Left ventricle myocardium inferior (tissue), 1 donor: ENCODE measurements at regions not wholly inside any gene's neighbourhood (a gene's known extent, or its start where the extent isn't known, plus 50 kb on each side); places are given as distances from the start of the nearest gene placed in this dataset.
A peak's percentile ranks its signal among the peaks of the same experiment; 100 is the strongest.

Experiments used
- DNase-seq: peaks from one replicate; pipeline ENCODE4 v3.0.0-alpha.2; 2020
- H3K27ac ChIP-seq: fragments of 200-600 bp; replicated peaks from 2 replicates; pipeline ENCODE4 v1.8.0; 2021
- H3K27me3 ChIP-seq: fragments of 200-600 bp; 2 replicates; pipeline ENCODE4 v1.8.0; 2021; ENCODE audit warnings: low read depth
- H3K36me3 ChIP-seq: fragments of 200-600 bp; 2 replicates; pipeline ENCODE4 v1.8.0; 2021
- H3K4me1 ChIP-seq: fragments of 200-600 bp; 2 replicates; pipeline ENCODE4 v1.8.0; 2021
- H3K4me3 ChIP-seq: fragments of 200-600 bp; 2 replicates; pipeline ENCODE4 v1.8.0; 2021; ENCODE audit warnings: mild to moderate bottlenecking, moderate library complexity
- H3K9me3 ChIP-seq: fragments of 200-600 bp; replicated peaks from 2 replicates; pipeline ENCODE4 v1.8.0; 2021
- CTCF ChIP-seq: fragments of 200-600 bp; IDR thresholded peaks from 2 replicates; pipeline ENCODE4 v1.8.0; 2021; ENCODE audit warnings: antibody characterized with exemption, mild to moderate bottlenecking, borderline replicate concordance
- intact Hi-C: fragments of 100-400 bp; cut with micrococcal nuclease; formaldehyde crosslinking; loops from one replicate; pipeline ENCODE4 v1.11.0; 2022
- donor health status: DM: no; HTN: yes; CAD: no; lungs with severe emphysema.

GRCh38 chr20:33914919-33915318 is 78.8 kb upstream of the RALY start:
- no peak for DNase-seq
- no peak overlapping the region for H3K4me3 ChIP-seq
- intact Hi-C loops: no loop called here

DNA sequence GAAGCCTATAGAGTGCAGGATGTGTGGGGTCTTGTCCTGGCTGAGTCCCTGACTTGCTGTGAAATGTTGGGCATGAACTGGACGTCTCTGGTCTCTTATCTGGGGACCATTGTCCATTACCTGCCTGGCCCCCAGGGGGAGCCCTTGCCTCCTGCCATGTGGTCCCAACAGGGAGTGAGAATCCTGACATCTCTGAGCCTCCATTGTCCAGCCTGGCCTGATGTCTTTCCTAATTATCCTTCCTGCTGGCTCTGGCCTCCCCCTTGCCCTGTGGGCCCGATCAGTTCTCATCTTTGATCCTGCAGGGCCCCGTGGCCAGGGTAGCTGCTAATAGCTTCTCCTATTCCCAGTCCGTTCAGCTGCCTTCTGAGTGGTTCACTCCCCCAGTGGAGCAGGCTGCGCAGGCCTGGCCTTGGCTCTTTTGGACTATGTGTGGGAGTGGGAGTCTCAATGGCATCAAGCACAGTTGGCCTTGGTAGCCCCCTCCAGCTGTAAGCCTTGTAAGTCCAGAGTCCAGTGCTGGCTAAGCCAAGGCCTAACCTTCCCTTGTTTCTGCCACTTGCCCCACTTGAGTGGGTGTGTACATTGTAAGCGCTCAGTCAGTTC is 77.9 kb upstream of the RALY start:
- no peaks in the 10 kb centered on the region for H3K4me1 ChIP-seq
- H3K27ac ChIP-seq: no peak overlapping the region
- intact Hi-C loops: no loop called here
- no peaks in the 10 kb centered on the region for H3K9me3 ChIP-seq
- H3K27me3 ChIP-seq: no peaks in the 10 kb centered on the region
- DNase-seq: peak; percentile 18
- H3K4me3 ChIP-seq: no peak overlapping the region
- TF ChIP-seq CTCF: peak; percentile 55
- no peaks in the 10 kb centered on the region for H3K36me3 ChIP-seq

More at GRCh38 chr20:33914919-33915318, 78.8 kb upstream of the RALY start:
- no peak for TF ChIP-seq CTCF
- Histone ChIP-seq H3K4me1 (peaks cover 6% of the 10 kb centered on the region), H3K27me3 (no peaks in the 10 kb centered on the region), H3K9me3 (no peaks in the 10 kb centered on the region), H3K36me3 (no peaks in the 10 kb centered on the region), H3K27ac (no peak overlapping the region)

DNA sequence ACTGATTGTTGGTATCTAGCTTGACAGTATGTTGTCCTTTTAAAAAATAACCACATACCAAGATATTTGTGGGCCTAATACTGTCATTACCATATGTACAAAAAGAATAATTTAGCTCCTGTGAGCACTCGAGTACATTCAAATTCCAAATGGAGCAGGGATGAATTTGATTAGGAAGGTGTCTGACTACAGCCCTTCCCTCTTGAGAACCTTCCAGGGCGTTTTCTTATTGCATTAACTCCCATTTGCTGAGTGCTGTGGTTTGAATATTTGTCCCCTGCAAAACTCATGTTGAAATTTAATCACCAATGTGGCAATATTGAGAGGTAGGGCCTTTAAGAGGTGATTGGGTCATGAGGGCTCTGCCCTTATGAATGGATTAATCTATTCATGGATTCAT is 76.9 kb upstream of the RALY start:
- H3K27ac ChIP-seq: no peak overlapping the region
- H3K36me3 ChIP-seq: no peaks in the 10 kb centered on the region
- no peaks in the 10 kb centered on the region for H3K9me3 ChIP-seq
- no peak for TF ChIP-seq CTCF
- no peaks in the 10 kb centered on the region for H3K4me1 ChIP-seq
- DNase-seq: no peak
- no peaks in the 10 kb centered on the region for H3K27me3 ChIP-seq
- H3K4me3 ChIP-seq: no peak overlapping the region
- intact Hi-C loops: no loop called here

DNA sequence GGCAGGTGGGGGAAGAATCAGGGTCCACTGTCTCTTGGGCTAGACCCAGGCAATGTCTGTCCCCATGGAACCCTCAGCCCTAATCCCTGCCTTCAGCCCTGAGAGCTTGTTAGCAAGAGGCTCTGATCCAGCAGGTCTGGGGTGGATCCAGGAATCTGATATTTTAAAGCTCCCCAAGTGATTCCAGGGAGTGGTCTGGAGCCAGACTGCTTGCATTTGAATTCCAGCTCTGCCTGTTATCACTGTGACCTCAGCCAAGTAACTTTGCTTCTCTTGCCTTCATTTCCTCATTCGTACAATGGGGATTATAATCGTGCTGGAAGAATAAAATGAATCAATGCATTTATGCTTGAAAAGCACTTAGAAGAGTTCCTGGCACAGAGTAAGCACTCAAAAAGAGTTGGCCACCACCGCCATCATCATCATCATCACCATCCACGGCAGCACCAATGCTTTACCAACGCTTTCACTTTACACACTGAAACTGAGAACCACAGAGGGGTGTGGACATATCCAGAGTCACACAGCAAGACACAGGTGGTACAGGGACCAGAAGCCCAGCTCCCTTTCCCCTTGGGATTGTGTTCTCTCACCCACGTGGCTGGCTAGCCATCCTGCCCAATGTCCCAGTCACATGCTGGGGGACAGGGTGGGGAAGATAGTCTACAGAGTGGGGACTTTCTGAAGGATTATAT is 75.7 kb upstream of the RALY start:
- Histone ChIP-seq H3K36me3 (no peaks in the 10 kb centered on the region), H3K9me3 (no peaks in the 10 kb centered on the region), H3K4me3 (no peak overlapping the region), H3K27me3 (no peaks in the 10 kb centered on the region), H3K4me1 (no peaks in the 10 kb centered on the region), H3K27ac (no peak overlapping the region)
- TF ChIP-seq CTCF: no peak
- no peak for DNase-seq
- intact Hi-C loops: no loop called here

DNA sequence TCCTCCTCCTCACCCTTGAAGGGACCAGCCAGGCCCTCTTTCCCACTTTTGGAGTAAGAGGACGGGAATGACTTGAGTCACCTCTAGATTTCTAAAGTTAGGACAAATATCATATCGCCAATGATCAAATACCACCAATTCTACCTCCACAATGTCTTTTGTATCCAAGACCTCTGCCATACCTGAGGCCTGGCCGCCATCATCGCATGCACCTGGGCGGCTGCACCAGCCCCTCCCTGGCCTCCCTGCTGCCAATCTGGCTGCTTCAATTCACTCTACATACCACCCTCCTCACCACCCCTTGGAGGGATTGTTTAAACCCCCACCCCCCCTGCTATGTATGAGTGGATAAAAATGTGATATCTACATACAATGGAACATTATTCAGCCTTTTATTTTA is 75.0 kb upstream of the RALY start:
- Histone ChIP-seq H3K4me1 (no peaks in the 10 kb centered on the region), H3K36me3 (no peaks in the 10 kb centered on the region), H3K9me3 (no peaks in the 10 kb centered on the region), H3K27me3 (no peaks in the 10 kb centered on the region), H3K4me3 (no peak overlapping the region), H3K27ac (no peak overlapping the region)
- TF ChIP-seq CTCF: no peak
- intact Hi-C loops: no loop called here
- DNase-seq: no peak
